ENCODE measurements at regions not wholly inside any gene's neighbourhood (a gene's known extent, or its start where the extent isn't known, plus 50 kb on each side); places are given as distances from the start of the nearest gene placed in this dataset.

DNA sequence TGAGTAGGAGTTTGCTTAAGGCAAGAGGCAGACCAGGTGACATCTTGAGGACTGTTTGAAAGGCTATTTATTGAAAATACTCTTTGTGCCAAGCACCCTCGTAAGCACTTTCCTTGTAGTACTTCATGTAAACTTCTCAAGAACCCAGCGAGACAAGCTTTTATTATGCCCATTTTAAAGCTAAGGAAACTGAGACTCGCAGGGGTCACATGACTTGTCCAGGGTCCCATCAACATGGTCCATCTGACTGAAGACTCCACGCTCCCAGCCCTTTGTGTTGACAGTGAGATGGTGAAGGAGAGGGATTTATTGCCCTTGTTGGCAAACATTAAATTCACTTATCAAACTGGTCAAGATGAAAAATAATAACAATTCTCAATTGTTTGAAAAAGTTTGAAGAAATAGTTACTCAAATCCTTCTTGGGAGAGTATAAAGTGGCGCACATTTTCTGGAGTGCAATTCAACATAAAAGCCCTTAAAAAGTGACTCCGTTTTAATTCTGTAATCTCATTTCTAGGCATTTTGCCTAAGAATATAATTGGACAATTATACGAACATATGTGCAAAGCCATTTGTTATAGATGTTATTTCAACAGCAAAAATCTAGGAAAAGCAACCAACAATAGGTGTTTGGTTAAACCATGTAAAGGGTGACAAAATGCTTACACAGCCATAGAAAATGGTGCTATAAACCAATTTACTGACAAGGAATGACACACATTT is 270.5 kb upstream of the NCKAP5 start:
- DNase-seq (ENCODE audit: low spot score), result no peak

DNA sequence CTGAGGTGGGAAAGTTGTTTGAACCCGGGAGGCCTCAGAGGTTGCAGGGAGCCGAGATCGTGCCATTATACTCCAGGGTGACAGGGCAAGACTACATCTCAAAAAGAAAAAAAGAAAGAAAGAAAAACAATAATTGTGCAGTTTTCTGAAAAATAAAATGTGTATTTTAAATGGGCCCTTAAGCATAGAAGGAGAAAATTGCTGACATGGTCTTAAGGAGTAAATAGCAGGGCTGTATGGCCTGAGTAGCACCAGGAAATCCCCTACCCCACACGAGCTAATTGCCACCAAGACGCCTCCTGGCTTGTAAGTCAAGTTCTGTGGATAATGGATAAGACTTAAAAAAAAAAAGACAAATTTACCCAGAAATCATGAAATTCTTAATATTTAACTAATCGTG is 271.4 kb upstream of the NCKAP5 start:
- DNase-seq (ENCODE audit: low spot score), result no peak

- DNase-seq (ENCODE audit: low spot score), result no peak
Observed at GRCh38 chr2:133840761-133841160, 272.5 kb upstream of the NCKAP5 start.

- no peak for DNase-seq (ENCODE audit: low spot score)
Observed at GRCh38 chr2:133841900-133842299, 273.6 kb upstream of the NCKAP5 start.

GRCh38 chr2:133842446-133842845 is 274.2 kb upstream of the NCKAP5 start:
- no peak for DNase-seq (ENCODE audit: low spot score)

- DNase-seq (ENCODE audit: low spot score), result no peak
Observed at GRCh38 chr2:133843091-133843490, 274.8 kb upstream of the NCKAP5 start.

DNA sequence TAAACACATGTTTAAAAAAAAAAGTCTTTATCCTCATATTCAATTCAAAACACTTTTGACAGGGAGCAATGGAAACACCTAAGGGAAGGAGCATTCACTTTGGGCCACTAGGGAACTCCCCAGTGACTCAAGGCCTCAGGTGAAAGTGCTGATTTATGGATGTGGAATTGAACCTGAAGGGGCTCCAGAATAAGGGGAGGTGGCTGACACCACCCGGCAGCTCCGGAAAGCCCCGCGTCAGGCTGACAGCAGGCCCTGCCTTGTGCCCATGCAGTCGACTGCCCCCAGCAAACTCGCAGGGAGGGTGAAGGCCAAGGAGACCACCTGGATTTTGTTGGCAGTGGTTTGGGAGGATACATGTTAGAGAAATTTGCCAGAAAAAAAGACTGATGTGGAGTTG is 275.3 kb upstream of the NCKAP5 start:
- no peak for DNase-seq (ENCODE audit: low spot score)

- peak; percentile 15 for DNase-seq (ENCODE audit: low spot score)
Observed at GRCh38 chr2:133844214-133844892, 276.1 kb upstream of the NCKAP5 start.

- no peak for DNase-seq (ENCODE audit: low spot score)
Observed at GRCh38 chr2:133846476-133846875, 278.2 kb upstream of the NCKAP5 start.

DNA sequence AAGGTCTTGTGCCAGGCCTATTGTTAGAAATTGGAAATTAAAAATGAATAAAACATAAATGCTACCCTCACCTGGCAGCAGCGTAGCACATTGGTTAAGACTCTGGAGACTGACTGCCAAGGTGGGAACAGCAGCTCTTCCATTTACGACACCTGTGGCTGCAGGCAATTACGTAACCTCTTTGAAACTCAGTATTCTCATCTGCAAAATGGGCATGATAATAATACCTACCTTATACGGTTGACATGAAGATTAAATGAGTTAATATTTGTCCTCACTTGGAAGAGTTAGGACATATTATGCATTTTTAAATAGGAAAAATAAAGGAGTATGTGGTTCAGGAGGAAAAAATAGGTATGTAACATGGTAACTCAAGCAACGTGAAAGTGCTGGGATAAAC is 279.3 kb upstream of the NCKAP5 start:
- DNase-seq (ENCODE audit: low spot score), result no peak

DNA sequence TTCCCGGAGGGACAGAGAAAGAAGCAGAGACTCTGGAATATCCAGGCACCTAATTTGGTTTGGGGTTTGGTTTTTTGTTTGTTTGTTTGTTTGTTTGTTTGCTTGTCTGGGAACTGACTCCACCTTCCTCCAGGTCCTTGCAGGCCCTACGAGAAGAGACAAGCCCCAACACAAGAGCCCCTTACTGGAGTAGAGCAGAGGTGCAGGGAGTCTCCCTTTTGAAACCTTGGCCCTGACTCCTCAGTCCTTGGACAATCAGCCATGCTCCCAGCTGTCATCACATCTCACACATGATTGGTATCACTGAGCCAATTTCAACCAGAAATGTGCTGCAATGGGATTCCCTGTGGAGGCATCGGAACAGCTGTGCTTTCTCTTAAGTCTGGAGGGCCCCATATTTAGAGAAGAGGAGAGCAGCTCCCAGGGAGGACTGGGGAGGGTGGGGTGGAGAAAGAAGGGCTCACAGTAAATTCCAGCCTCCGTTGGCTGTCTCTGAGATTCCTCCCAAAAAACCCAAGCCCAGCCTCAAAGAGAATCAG is 279.9 kb upstream of the NCKAP5 start:
- DNase-seq (ENCODE audit: low spot score), result no peak

- no peak for DNase-seq (ENCODE audit: low spot score)
Observed at GRCh38 chr2:133849341-133849740, 281.1 kb upstream of the NCKAP5 start.

DNA sequence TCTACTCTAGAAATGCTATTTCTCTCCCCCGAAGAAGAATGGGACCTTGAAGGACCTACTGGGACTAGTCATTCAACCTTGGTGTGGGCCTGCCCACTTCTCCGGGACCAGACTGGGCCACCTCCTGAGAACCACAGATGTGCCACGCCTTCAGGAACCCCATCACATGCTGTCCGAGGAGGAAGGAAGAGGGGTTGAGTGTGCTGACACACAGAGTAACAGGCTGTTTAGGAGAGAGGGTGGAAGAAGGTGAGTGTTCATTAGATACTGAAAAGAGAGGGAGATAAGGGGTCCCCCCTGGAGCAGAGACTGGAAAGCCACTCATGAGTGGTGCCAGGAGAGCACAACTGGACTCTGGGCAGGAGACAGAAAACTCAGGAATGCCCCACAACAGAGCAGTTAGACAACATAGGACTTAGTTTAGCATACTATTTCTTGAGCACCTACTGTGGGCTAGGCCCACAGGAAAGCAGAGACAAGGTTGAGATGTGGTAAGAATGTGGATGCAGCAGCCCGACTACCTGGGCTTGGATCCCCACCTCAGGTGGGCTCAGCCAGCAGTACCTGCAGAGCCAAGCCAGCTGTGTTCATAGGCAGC is 286.4 kb upstream of the NCKAP5 start:
- no peak for DNase-seq (ENCODE audit: low spot score)

DNA sequence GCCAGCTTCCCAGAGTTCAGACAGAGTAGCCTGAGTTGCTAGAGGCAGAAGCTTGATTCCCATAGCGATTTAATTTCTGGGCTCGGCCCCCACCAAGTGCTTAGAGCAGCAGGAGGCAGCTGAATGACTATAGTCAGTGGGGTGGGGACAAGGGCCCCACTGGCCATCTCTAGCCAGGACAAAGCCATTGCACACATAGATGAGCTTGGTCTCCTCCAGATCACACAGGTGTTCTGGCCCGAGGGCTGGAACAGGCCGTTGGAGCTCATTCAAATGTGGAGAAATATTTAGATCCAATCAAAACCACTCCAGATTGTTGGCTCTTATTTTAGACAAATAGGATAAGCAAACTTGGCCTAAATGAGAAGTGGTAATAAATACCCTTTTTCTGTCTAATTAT is 287.3 kb upstream of the NCKAP5 start:
- DNase-seq (ENCODE audit: low spot score), result no peak

- DNase-seq (ENCODE audit: low spot score), result no peak
Observed at GRCh38 chr2:133856678-133857077, 288.4 kb upstream of the NCKAP5 start.

DNA sequence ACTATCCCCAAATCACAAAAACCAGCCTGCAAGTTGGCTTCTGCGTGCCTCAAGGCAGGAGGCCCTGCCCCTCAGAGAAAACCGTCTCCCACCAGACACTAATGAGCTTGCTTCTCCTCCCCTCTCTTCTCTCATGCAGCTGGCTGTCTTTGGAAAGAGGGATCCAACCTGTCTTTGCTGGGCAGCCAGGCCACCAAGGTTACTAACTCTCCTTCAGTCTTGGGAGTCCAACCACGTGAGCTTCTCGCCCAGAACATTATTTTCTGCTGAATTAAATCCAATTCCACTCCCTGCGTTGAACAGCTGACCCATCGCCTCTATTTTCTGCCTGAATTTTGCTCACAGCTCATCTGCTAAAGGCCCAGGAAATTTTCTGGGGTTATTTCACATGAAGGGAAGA is 291.3 kb upstream of the NCKAP5 start:
- no peak for DNase-seq (ENCODE audit: low spot score)

GRCh38 chr2:133862400-133862977 is 294.2 kb upstream of the NCKAP5 start:
- DNase-seq (ENCODE audit: low spot score), result no peak

- no peak for DNase-seq (ENCODE audit: low spot score)
Observed at GRCh38 chr2:133863106-133863800, 295.0 kb upstream of the NCKAP5 start.

- DNase-seq (ENCODE audit: low spot score), result no peak
Observed at GRCh38 chr2:133865141-133865540, 296.9 kb upstream of the NCKAP5 start.

- no peak for DNase-seq (ENCODE audit: low spot score)
Observed at GRCh38 chr2:133867166-133867565, 298.9 kb upstream of the NCKAP5 start.

GRCh38 chr2:133871545-133872209 is 303.4 kb upstream of the NCKAP5 start:
- DNase-seq (ENCODE audit: low spot score), result no peak

DNA sequence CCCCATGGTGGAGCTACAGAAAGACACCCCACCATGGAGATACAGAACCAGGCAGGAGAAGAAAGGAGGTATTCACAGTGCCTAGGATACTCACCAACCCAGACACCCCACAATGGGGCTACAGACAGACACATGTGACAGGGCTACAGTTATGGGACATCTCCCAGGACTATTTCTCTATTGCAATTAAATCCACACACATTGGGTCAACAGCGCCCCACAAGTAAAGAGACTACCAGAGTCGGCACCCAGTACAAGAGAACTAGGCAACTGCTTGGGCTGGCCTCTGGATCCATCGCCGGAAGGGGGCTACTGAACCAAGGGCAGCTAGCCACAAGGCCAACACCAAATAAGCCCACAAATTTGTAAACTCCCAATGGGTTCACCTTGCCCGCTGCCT is 310.1 kb upstream of the NCKAP5 start:
- DNase-seq (ENCODE audit: low spot score), result no peak
